Astrocyte of the spinal cord (primary cell): ENCODE measurements at regions not wholly inside any gene's neighbourhood (a gene's known extent, or its start where the extent isn't known, plus 50 kb on each side); places are given as distances from the start of the nearest gene placed in this dataset.
A peak's percentile ranks its signal among the peaks of the same experiment; 100 is the strongest.

Experiments
- DNase-seq: peaks from one replicate; pipeline ENCODE4 v3.0.0; 2011; ENCODE audit warnings: low read depth, low spot score
- H3K4me3 ChIP-seq: 2 replicates; pipeline ENCODE4 v1.5.1; 2011; ENCODE audit warnings: low read depth, mild to moderate bottlenecking, low read length, moderate library complexity
- in situ Hi-C: cut with HindIII; loops from 2 replicates; pipeline ENCODE4 v1.10.0; 2017; ENCODE audit warnings: low sequenced_read_pairs
- TF ChIP-seq, protein P1 (sequence below): IDR thresholded peaks from 2 replicates; pipeline ENCODE4 v1.5.1; 2012; ENCODE audit warnings: low read depth, mild to moderate bottlenecking, low read length, inconsistent platforms

- TF ChIP-seq, protein P1, sequence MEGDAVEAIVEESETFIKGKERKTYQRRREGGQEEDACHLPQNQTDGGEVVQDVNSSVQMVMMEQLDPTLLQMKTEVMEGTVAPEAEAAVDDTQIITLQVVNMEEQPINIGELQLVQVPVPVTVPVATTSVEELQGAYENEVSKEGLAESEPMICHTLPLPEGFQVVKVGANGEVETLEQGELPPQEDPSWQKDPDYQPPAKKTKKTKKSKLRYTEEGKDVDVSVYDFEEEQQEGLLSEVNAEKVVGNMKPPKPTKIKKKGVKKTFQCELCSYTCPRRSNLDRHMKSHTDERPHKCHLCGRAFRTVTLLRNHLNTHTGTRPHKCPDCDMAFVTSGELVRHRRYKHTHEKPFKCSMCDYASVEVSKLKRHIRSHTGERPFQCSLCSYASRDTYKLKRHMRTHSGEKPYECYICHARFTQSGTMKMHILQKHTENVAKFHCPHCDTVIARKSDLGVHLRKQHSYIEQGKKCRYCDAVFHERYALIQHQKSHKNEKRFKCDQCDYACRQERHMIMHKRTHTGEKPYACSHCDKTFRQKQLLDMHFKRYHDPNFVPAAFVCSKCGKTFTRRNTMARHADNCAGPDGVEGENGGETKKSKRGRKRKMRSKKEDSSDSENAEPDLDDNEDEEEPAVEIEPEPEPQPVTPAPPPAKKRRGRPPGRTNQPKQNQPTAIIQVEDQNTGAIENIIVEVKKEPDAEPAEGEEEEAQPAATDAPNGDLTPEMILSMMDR, result no peak
- DNase-seq, result no peak
- H3K4me3 ChIP-seq, result no peak overlapping the region
- in situ Hi-C loops, result no loop called here
Measured at GRCh38 chr4:11133868-11134267, 294.8 kb downstream of the HS3ST1 start.

GRCh38 chr4:11132478-11132877, 296.2 kb downstream of the HS3ST1 start:
- TF ChIP-seq, protein P1, result no peak

DNA sequence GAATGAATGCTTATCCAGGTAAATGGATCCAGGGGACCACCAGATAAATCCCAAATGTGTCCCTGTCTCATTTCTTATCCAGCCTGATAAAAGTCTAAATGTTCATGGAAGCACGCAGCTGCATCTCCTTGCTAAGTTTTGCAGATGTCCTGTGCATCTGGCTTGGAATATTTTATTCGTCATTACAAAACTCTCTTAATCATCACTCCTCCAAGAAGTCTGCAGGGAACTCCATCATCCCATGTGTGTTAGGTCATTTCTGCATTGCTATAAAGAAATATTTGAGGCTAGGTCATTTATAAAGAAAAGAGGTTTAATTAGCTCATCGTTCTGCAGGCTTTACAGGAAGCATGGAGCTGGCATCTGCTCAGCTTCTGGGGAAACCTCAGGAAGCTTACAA, 297.2 kb downstream of the HS3ST1 start:
- DNase-seq, result no peak
- H3K4me3 ChIP-seq, result no peak overlapping the region
- in situ Hi-C loops, result no loop called here
- TF ChIP-seq, protein P1, result no peak

More at GRCh38 chr4:11132478-11132877, 296.2 kb downstream of the HS3ST1 start:
- in situ Hi-C loops, result no loop called here
- DNase-seq, result no peak
- no peak overlapping the region for H3K4me3 ChIP-seq

GRCh38 chr4:11130195-11130970, 298.3 kb downstream of the HS3ST1 start:
- no peak overlapping the region for H3K4me3 ChIP-seq
- in situ Hi-C loops, result no loop called here
- TF ChIP-seq, protein P1, result no peak
- peak; percentile 96 for DNase-seq

- TF ChIP-seq, protein P1, result no peak
- in situ Hi-C loops, result no loop called here
- H3K4me3 ChIP-seq, result no peak overlapping the region
- no peak for DNase-seq
Measured at GRCh38 chr4:11120435-11120834, 308.3 kb downstream of the HS3ST1 start.

- H3K4me3 ChIP-seq, result no peak overlapping the region
- TF ChIP-seq, protein P1, result no peak
- DNase-seq, result no peak
- in situ Hi-C loops, result no loop called here
Measured at GRCh38 chr4:11119474-11119873, 309.2 kb downstream of the HS3ST1 start.
